SK-N-SH (cell line): ENCODE measurements at regions not wholly inside any gene's neighbourhood (a gene's known extent, or its start where the extent isn't known, plus 50 kb on each side); places are given as distances from the start of the nearest gene placed in this dataset.

Experiments
- FOSL2 ChIP-seq: IDR thresholded peaks from 2 replicates; pipeline ENCODE4 v1.4.0; 2012; ENCODE audit warnings: low read depth, mild to moderate bottlenecking, moderate library complexity, borderline replicate concordance
- JUND ChIP-seq: IDR thresholded peaks from 2 replicates; pipeline ENCODE4 v1.4.0; 2012
- MEF2A ChIP-seq: IDR thresholded peaks from 2 replicates; pipeline ENCODE4 v1.4.0; 2012; ENCODE audit warnings: low read depth, borderline replicate concordance
- NFIC ChIP-seq: IDR thresholded peaks from 2 replicates; pipeline ENCODE4 v1.4.0; 2012; ENCODE audit warnings: borderline replicate concordance
- RCOR1 ChIP-seq: fragments of 150-350 bp; IDR thresholded peaks from 2 replicates; pipeline ENCODE4 v1.6.1; 2017; ENCODE audit warnings: antibody characterized with exemption, low read length
- RFX5 ChIP-seq: IDR thresholded peaks from 2 replicates; pipeline ENCODE4 v1.6.1; 2012; ENCODE audit warnings: mild to moderate bottlenecking, improper control_type of control experiment, low read length
- SIN3A ChIP-seq: IDR thresholded peaks from 2 replicates; pipeline ENCODE4 v1.6.1; 2012; ENCODE audit warnings: low read depth, mild to moderate bottlenecking, low read length, moderate library complexity, borderline replicate concordance
- SMC3 ChIP-seq: IDR thresholded peaks from 2 replicates; pipeline ENCODE4 v1.6.1; 2012; ENCODE audit warnings: low read depth, low read length, improper control_type of control experiment
- TAF1 ChIP-seq: IDR thresholded peaks from 2 replicates; pipeline ENCODE4 v1.6.1; 2012; ENCODE audit warnings: low read depth, mild to moderate bottlenecking, low read length, moderate library complexity, borderline replicate concordance
- TF ChIP-seq, protein P1 (sequence below): fragments of 200-600 bp; sonication (generic); IDR thresholded peaks from 2 replicates; pipeline ENCODE4 v1.6.1; 2017; ENCODE audit warnings: antibody characterized with exemption, mild to moderate bottlenecking, moderate library complexity
- TF ChIP-seq, protein P2 (sequence below): IDR thresholded peaks from 2 replicates; pipeline ENCODE4 v1.4.0; 2012; ENCODE audit warnings: low read depth, borderline replicate concordance

- TF ChIP-seq, protein P1, sequence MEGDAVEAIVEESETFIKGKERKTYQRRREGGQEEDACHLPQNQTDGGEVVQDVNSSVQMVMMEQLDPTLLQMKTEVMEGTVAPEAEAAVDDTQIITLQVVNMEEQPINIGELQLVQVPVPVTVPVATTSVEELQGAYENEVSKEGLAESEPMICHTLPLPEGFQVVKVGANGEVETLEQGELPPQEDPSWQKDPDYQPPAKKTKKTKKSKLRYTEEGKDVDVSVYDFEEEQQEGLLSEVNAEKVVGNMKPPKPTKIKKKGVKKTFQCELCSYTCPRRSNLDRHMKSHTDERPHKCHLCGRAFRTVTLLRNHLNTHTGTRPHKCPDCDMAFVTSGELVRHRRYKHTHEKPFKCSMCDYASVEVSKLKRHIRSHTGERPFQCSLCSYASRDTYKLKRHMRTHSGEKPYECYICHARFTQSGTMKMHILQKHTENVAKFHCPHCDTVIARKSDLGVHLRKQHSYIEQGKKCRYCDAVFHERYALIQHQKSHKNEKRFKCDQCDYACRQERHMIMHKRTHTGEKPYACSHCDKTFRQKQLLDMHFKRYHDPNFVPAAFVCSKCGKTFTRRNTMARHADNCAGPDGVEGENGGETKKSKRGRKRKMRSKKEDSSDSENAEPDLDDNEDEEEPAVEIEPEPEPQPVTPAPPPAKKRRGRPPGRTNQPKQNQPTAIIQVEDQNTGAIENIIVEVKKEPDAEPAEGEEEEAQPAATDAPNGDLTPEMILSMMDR = no peak
- TF ChIP-seq TAF1 = no peak
- TF ChIP-seq MEF2A = no peak
- TF ChIP-seq NFIC = no peak
- TF ChIP-seq RFX5 = no peak
- no peak for TF ChIP-seq RCOR1
- TF ChIP-seq SMC3 = no peak
- TF ChIP-seq, protein P2, sequence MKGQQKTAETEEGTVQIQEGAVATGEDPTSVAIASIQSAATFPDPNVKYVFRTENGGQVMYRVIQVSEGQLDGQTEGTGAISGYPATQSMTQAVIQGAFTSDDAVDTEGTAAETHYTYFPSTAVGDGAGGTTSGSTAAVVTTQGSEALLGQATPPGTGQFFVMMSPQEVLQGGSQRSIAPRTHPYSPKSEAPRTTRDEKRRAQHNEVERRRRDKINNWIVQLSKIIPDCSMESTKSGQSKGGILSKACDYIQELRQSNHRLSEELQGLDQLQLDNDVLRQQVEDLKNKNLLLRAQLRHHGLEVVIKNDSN = no peak
- no peak for TF ChIP-seq FOSL2
- no peak for TF ChIP-seq JUND
- no peak for TF ChIP-seq SIN3A
Measured at GRCh38 chr7:155221547-155221946, 76.1 kb upstream of the INSIG1 start.
